Testis (tissue), 2 donors: ENCODE measurements at regions not wholly inside any gene's neighbourhood (a gene's known extent, or its start where the extent isn't known, plus 50 kb on each side); places are given as distances from the start of the nearest gene placed in this dataset.

ENCODE experiments used
- DNase-seq: peaks from one replicate; pipeline ENCODE4 v3.0.0-alpha.2; 2019
- H3K27ac ChIP-seq, 2 donors: fragments of 200-600 bp; sonication (generic); one replicate each; pipeline ENCODE4 v1.5.1; 2019
- H3K27me3 ChIP-seq: fragments of 200-600 bp; sonication (generic); one replicate; pipeline ENCODE4 v1.5.1; 2019
- H3K36me3 ChIP-seq: fragments of 200-600 bp; sonication (generic); one replicate; pipeline ENCODE4 v1.5.1; 2017; ENCODE audit warnings: low read depth; ENCODE audit errors: missing control alignments
- H3K4me1 ChIP-seq: fragments of 200-600 bp; sonication (generic); one replicate; pipeline ENCODE4 v1.5.1; 2019
- H3K4me3 ChIP-seq, 2 donors: fragments of 200-600 bp; sonication (generic); one replicate each; pipeline ENCODE4 v1.5.1; 2017 to 2019
- H3K9me3 ChIP-seq: fragments of 200-600 bp; sonication (generic); one replicate; pipeline ENCODE4 v1.5.1; 2017
- POLR2A ChIP-seq: fragments of 450-650 bp; IDR thresholded peaks from one replicate; pipeline ENCODE4 v1.6.1; 2017; ENCODE audit warnings: antibody characterized with exemption, mild to moderate bottlenecking, moderate library complexity
- WGBS, 2 donors: methylation state at CpG; one replicate each; pipeline ENCODE4 v1.1.5; 2018; 5-methylcytosine and 5-hydroxymethylcytosine counted together
- intact Hi-C: fragments of 100-400 bp; cut with DNase I; formaldehyde crosslinking; loops from one replicate; pipeline ENCODE4 v1.15.1; 2023; ENCODE audit warnings: low total_unique reads
- TF ChIP-seq, protein P1 (sequence below), 3 experiments: fragments of 450-650 bp in 2 of 3; fragments of 200-600 bp in 1 of 3; sonication (generic) in 1 of 3; IDR thresholded peaks; one replicate each; pipeline ENCODE4 v1.5.1; 2016 to 2019; ENCODE audit warnings: antibody characterized with exemption in 3 of 3, mild to moderate bottlenecking in 2 of 3, moderate library complexity in 1 of 3

GRCh38 chr3:17891139-17891856 lies 148.9 kb upstream of the TBC1D5 start:
- no peak for TF ChIP-seq POLR2A
- TF ChIP-seq, protein P1, sequence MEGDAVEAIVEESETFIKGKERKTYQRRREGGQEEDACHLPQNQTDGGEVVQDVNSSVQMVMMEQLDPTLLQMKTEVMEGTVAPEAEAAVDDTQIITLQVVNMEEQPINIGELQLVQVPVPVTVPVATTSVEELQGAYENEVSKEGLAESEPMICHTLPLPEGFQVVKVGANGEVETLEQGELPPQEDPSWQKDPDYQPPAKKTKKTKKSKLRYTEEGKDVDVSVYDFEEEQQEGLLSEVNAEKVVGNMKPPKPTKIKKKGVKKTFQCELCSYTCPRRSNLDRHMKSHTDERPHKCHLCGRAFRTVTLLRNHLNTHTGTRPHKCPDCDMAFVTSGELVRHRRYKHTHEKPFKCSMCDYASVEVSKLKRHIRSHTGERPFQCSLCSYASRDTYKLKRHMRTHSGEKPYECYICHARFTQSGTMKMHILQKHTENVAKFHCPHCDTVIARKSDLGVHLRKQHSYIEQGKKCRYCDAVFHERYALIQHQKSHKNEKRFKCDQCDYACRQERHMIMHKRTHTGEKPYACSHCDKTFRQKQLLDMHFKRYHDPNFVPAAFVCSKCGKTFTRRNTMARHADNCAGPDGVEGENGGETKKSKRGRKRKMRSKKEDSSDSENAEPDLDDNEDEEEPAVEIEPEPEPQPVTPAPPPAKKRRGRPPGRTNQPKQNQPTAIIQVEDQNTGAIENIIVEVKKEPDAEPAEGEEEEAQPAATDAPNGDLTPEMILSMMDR (IDR thresholded peaks at IDR 0.05) = no peak
- Histone ChIP-seq H3K4me3 (no peak overlapping the region), H3K36me3 (no peaks in the 10 kb centered on the region), H3K4me1 (no peaks in the 10 kb centered on the region), H3K27me3 (no peaks in the 10 kb centered on the region), H3K9me3 (no peaks in the 10 kb centered on the region), H3K27ac (no peak overlapping the region)
- intact Hi-C loops = no loop called here
- WGBS, 2 donors = 66 to 96% methylated on average over 4 of the region's 4 CpGs
- no peak for DNase-seq

- intact Hi-C loops = no loop called here
- TF ChIP-seq POLR2A = no peak
- TF ChIP-seq, protein P1 (IDR thresholded peaks at IDR 0.05) = no peak
- H3K4me3 ChIP-seq = no peak overlapping the region
- H3K27me3 ChIP-seq = no peaks in the 10 kb centered on the region
- DNase-seq = no peak
- H3K36me3 ChIP-seq = no peaks in the 10 kb centered on the region
- no peaks in the 10 kb centered on the region for H3K4me1 ChIP-seq
- no peaks in the 10 kb centered on the region for H3K9me3 ChIP-seq
- no peak overlapping the region for H3K27ac ChIP-seq
- WGBS, 2 donors = 91 to 93% methylated on average over 3 of the region's 3 CpGs
These were observed 143.6 kb upstream of the TBC1D5 start for GRCh38 chr3:17885986-17886385.

DNA sequence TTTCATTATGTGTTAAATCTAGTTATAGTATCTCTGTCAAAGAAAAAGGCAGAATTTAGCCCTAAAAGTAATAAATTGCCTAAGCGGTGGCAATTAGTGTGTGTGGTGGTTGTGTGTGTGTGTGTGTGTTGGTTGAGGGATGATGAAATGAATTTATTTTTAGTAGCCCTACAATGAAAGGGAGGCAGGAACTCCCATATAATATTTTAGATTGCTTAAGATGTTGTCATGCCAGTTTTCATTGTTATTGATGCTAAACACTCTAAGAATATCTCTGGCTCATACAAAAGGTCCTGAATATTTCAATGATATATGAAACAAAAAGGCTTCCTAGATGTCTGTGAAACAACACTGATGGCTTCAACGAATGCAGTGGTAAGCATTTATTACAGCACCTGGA lies 140.6 kb upstream of the TBC1D5 start:
- no peaks in the 10 kb centered on the region for H3K4me1 ChIP-seq
- no peaks in the 10 kb centered on the region for H3K36me3 ChIP-seq
- DNase-seq = no peak
- H3K4me3 ChIP-seq = no peak overlapping the region
- H3K9me3 ChIP-seq = no peaks in the 10 kb centered on the region
- WGBS, 2 donors = 88 to 90% methylated on average over 2 of the region's 2 CpGs
- H3K27ac ChIP-seq = no peak overlapping the region
- TF ChIP-seq, protein P1 (IDR thresholded peaks at IDR 0.05) = no peak
- no peak for TF ChIP-seq POLR2A
- intact Hi-C loops = no loop called here
- H3K27me3 ChIP-seq = no peaks in the 10 kb centered on the region

DNA sequence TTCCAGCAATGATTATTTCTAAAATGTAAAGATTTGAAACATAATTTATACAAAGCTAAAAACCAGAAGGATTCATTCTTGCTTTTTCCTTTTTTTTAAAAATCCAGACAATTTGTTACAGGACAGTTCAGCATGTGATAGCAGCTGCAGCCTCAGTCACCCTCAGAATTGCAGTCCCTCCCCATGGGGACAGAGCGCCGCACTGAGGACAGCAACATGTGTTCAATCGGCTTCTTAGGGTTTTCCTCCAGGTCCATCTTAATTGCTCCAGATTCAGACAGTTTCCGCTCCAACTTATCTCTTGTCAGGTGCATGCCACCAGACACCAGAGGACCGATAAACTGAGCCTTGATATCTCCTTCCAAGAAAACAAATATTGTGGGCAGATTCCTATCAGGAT lies 134.9 kb upstream of the TBC1D5 start:
- H3K4me1 ChIP-seq = no peaks in the 10 kb centered on the region
- H3K36me3 ChIP-seq = no peaks in the 10 kb centered on the region
- intact Hi-C loops = no loop called here
- no peak overlapping the region for H3K4me3 ChIP-seq
- no peak for TF ChIP-seq POLR2A
- TF ChIP-seq, protein P1 (IDR thresholded peaks at IDR 0.05) = no peak
- no peak overlapping the region for H3K27ac ChIP-seq
- H3K27me3 ChIP-seq = no peaks in the 10 kb centered on the region
- H3K9me3 ChIP-seq = no peaks in the 10 kb centered on the region
- 73 to 74% methylated on average over 5 of the region's 5 CpGs for WGBS, 2 donors
- no peak for DNase-seq

DNA sequence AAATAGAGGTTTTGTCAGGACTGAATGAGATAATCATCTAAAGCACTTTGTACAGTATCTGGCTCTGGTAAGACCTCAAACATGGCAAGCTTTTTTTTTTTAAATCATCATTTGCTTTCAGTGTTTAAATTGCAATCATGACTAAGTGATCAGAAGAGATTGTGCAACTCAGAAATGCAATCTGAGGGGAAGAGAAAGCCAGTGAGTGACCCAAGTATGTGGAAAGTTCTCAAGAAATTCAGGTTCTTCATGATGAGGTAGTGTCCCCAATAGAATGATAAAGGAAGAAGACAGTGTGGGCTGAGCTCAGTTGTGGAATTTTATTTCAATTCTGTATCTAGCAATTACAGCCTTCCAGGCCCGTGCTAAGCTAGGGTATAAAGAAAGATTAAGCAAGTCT lies 132.2 kb upstream of the TBC1D5 start:
- no peaks in the 10 kb centered on the region for H3K27me3 ChIP-seq
- intact Hi-C loops = no loop called here
- no peaks in the 10 kb centered on the region for H3K36me3 ChIP-seq
- 62 to 85% methylated on average over 1 of the region's 1 CpG for whole genome bisulfite sequencing, 2 donors
- no peaks in the 10 kb centered on the region for H3K9me3 ChIP-seq
- DNase-seq = no peak
- H3K4me3 ChIP-seq = no peak overlapping the region
- H3K4me1 ChIP-seq = no peaks in the 10 kb centered on the region
- no peak overlapping the region for H3K27ac ChIP-seq
- TF ChIP-seq, protein P1 (IDR thresholded peaks at IDR 0.05) = no peak
- TF ChIP-seq POLR2A = no peak
